ENCODE measurements at regions not wholly inside any gene's neighbourhood (a gene's known extent, or its start where the extent isn't known, plus 50 kb on each side); places are given as distances from the start of the nearest gene placed in this dataset.

- no peak for DNase-seq (ENCODE audit: low read depth in 2 of 2)
Observed at GRCh38 chr12:124631681-124632256, 64.4 kb upstream of the NCOR2 start.

- no peak for DNase-seq (ENCODE audit: low read depth in 2 of 2)
Observed at GRCh38 chr12:124630791-124631313, 63.4 kb upstream of the NCOR2 start.

DNA sequence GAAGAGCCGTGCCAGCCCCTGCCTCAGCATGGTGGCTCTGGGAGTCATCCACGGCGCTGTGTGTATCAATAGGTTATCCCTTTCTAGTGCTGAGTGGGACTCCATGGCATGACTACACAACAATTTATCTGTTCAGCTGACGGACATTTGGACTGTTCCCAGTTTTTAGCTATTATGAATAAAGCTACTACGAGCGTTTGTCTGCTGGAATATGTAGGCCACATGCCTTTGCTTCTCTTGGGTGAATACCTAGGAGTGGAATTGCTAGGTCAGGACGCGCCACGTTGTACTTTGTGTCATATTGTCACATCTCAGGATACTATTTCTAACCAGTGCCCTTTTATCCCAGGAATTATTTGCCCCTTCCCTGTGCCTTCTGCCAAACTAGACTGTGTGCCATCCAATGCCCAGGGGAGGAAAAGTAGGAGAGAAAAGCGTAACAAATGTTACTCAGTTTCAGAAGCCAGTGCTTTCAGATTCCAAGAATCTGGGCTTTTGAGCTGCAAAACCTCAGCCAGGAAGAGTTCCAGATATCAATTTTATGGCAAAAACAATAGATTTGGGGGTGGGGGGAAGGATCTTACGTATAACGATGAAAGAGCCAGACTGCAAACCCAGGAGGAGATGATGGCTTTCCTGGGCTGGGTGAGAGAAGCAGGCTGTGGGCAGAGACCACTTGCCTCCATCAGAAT lies 62.5 kb upstream of the NCOR2 start:
- DNase-seq (ENCODE audit: low read depth in 2 of 2), result no peak

DNA sequence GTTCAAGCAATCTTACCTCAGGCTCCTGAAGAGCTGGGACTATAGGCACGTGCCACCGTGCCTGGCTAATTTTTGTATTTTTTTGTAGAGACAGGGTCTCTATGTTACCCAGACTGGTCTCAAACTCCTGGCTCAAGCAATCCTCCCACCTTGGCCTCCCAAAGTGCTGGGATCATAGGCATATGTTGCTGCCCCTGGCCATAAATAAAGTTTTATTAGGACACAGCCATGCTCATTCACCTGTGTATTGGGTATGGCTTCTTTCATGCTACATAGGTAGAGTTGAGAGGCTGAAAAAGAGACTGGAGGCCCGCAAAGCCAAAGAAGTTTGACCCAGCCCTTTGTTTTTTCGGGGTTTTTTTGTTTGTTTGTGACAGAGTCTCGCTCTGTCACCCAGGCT lies 61.7 kb upstream of the NCOR2 start:
- no peak for DNase-seq (ENCODE audit: low read depth in 2 of 2)

DNA sequence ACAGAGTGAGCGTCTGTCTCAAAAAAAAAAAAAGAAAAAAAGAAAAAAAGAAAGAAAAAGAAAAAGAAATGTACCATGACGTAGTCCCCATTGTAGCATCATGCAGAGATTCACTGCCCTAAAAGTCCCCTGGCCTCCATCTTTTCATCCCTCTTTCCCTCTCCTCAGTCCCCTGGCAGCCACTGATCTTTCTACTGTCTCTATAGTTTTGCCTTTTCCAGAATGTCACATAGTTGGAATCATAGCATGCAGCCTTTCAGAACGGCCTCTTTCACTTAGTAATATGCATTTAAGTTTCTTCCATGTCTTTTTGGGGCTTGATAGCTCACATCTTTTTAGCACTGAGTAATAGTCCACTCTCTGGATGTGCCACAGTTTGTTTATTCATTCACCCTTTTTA lies 60.5 kb upstream of the NCOR2 start:
- no peak for DNase-seq (ENCODE audit: low read depth in 2 of 2)

DNA sequence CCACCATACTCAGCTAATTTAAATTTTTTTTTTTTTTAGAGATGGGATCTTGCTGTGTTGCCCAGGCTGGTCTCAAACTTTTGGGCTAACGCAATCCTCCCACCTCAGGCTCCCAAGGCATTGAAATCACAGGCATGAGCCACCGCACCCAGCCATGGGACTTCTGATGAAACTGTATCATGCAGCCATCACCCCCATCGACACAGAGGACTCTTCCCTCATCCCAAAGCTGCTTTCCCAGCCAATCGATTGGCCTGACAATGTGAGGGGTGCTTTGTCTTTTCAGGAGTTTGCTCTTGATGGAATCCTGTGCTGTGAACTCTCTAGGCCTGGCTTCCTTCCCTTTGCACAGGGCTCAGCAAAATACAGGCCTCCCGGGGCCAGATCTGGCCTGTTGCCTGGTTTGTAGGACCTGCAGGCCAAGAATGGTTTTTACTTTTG lies 59.6 kb upstream of the NCOR2 start:
- no peak for DNase-seq (ENCODE audit: low read depth in 2 of 2)

GRCh38 chr12:124625867-124626675 lies 58.7 kb upstream of the NCOR2 start:
- no peak for DNase-seq (ENCODE audit: low read depth in 2 of 2)

- no peak for DNase-seq (ENCODE audit: low read depth in 2 of 2)
Observed at GRCh38 chr12:124624823-124625222, 57.4 kb upstream of the NCOR2 start.

GRCh38 chr12:124623344-124624035 lies 56.1 kb upstream of the NCOR2 start:
- DNase-seq (ENCODE audit: low read depth in 2 of 2), result no peak

GRCh38 chr12:124622764-124623163 lies 55.4 kb upstream of the NCOR2 start:
- no peak for DNase-seq (ENCODE audit: low read depth in 2 of 2)

DNA sequence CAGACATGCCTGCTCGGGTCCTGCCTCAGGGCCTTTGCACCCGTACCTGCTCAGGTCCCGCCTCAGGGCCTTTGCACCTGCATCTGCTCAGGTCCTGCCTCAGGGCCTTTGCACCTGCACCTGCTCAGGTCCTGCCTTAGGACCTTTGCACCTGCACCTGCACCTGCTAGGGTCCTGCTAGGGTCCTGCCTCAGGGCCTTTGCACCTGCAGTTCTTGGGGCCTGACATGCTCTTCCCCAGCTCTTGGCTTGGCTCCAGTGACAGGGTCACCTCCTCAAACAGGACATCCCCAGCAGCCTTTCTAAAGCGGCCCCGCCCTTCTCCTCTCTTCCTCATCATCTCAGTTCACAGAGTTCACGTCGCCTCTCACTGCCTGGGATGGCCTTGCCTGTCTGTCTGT lies 54.9 kb upstream of the NCOR2 start:
- DNase-seq (ENCODE audit: low read depth in 2 of 2), result no peak

- no peak for DNase-seq (ENCODE audit: low read depth in 2 of 2)
Observed at GRCh38 chr12:124621296-124621660, 53.9 kb upstream of the NCOR2 start.

- no peak for DNase-seq (ENCODE audit: low read depth in 2 of 2)
Observed at GRCh38 chr12:124620606-124621295, 53.3 kb upstream of the NCOR2 start.

DNA sequence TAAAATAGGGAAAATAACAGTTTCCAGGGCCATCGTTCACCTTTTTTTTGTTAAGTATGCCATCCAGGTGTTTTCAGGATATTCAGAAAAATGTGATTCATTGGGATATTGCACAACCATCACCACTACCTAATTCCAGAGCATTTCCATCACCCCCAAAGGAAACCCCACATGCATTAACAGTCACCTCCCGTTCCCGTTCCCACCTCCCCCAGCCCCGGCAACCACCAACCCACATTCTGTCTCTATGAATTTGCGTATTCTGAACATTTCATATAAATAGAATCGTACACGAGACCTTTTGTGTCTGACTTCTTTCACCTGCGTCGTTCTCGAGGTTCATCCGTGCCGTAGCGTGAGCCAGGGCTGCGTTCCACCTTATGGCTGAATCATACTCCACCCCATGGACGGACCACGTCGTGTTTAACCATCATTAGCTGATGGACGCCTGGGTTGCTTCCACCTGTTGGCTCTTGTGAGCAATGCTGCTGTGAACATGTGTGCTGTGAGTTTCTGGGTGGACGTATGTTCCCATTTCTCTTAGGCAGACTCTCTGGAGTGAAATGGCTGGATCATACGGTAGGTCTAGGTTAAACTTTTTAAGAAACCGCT lies 51.0 kb upstream of the NCOR2 start:
- no peak for DNase-seq (ENCODE audit: low read depth in 2 of 2)

DNA sequence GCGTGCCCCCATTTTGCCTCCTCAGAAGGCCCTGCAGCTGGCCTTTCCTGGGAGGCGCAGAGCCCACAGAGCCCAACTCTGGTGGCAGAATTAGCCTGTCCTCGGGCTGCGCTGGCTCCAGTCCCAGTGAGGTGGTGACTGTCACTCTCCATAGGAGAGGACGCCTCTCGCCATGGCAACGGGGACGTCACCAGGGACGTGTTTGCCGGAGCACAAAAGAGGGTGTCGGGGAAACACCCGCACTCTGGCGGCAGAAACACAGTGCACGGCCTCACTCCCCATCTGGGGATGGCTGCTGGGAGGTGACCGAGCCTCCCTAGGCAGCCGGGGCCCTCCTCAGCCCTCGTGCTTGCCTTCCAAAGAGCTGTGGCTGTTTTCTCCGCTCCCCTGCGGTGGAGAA lies 50.2 kb upstream of the NCOR2 start:
- no peak for DNase-seq (ENCODE audit: low read depth in 2 of 2)

All from fibroblast of skin of left biceps (primary cell).